Type B pancreatic cell (in vitro differentiated cells): ENCODE measurements at regions not wholly inside any gene's neighbourhood (a gene's known extent, or its start where the extent isn't known, plus 50 kb on each side); places are given as distances from the start of the nearest gene placed in this dataset.

ENCODE experiments used
- DNase-seq: peaks from one replicate; pipeline ENCODE4 v3.0.0; 2021; ENCODE audit warnings: mixed read lengths; ENCODE audit not compliant: unreplicated experiment; ENCODE audit errors: extremely low spot score
- H3K27ac Mint-ChIP-seq: 2 replicates; pipeline ENCODE4 v1.8.0; 2021; ENCODE audit warnings: mild to moderate bottlenecking, mixed read lengths
- H3K27me3 Mint-ChIP-seq: 2 replicates; pipeline ENCODE4 v1.8.0; 2021; ENCODE audit warnings: mixed read lengths
- H3K36me3 Mint-ChIP-seq: 2 replicates; pipeline ENCODE4 v1.8.0; 2021; ENCODE audit warnings: mixed read lengths
- H3K4me1 Mint-ChIP-seq: one replicate; pipeline ENCODE4 v1.8.0; 2021; ENCODE audit warnings: mixed read lengths; ENCODE audit not compliant: unreplicated experiment
- H3K4me3 Mint-ChIP-seq: 2 replicates; pipeline ENCODE4 v1.8.0; 2021; ENCODE audit warnings: mild to moderate bottlenecking, mixed read lengths
- H3K9me3 Mint-ChIP-seq: 2 replicates; pipeline ENCODE4 v1.8.0; 2021; ENCODE audit warnings: mixed read lengths
- CTCF ChIP-seq: fragments of 200-600 bp; sonication (generic); conservative IDR thresholded peaks from 2 replicates; pipeline ENCODE4 v1.5.0; 2021; ENCODE audit warnings: antibody characterized with exemption, mild to moderate bottlenecking

- Mint-ChIP-seq H3K27ac (no peak overlapping the region), H3K9me3 (no peaks in the 10 kb centered on the region), H3K4me1 (no peaks in the 10 kb centered on the region), H3K4me3 (no peak overlapping the region), H3K27me3 (no peaks in the 10 kb centered on the region), H3K36me3 (no peaks in the 10 kb centered on the region)
- TF ChIP-seq CTCF = no peak
- no peak for DNase-seq
Observed at GRCh38 chr1:168420177-168420576, 123.6 kb downstream of the XCL2 start.

DNA sequence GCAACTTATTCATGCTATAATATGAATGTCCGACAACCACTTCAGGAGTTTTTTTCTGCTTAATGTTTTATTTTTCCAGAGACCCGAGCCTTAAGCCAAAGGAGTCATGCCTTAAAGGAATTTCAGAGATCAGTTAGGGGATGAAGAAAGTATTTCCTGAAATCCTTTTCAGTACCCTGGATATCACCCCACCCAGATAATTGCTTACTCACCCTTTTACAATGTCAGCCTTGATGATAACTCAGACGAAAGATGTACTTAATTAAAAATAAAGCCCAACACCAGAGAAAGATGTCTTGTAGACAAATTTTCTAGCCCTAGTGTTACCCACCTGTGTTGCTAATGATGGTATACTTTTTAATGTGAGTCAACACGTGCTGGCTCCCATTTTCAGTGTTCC is 124.1 kb downstream of the XCL2 start:
- H3K36me3 Mint-ChIP-seq = no peaks in the 10 kb centered on the region
- H3K4me1 Mint-ChIP-seq = no peaks in the 10 kb centered on the region
- no peak for DNase-seq
- no peak for TF ChIP-seq CTCF
- H3K9me3 Mint-ChIP-seq = no peaks in the 10 kb centered on the region
- no peak overlapping the region for H3K4me3 Mint-ChIP-seq
- no peaks in the 10 kb centered on the region for H3K27me3 Mint-ChIP-seq
- H3K27ac Mint-ChIP-seq = no peak overlapping the region

- Mint-ChIP-seq H3K9me3 (no peaks in the 10 kb centered on the region), H3K36me3 (no peaks in the 10 kb centered on the region), H3K27ac (no peak overlapping the region), H3K4me3 (no peak overlapping the region), H3K4me1 (no peaks in the 10 kb centered on the region), H3K27me3 (no peaks in the 10 kb centered on the region)
- DNase-seq = no peak
- no peak for TF ChIP-seq CTCF
Observed at GRCh38 chr1:168416220-168416619, 127.6 kb downstream of the XCL2 start.

GRCh38 chr1:168414914-168415313 is 128.9 kb downstream of the XCL2 start:
- Mint-ChIP-seq H3K9me3 (no peaks in the 10 kb centered on the region), H3K4me1 (no peaks in the 10 kb centered on the region), H3K27me3 (no peaks in the 10 kb centered on the region), H3K4me3 (no peak overlapping the region), H3K27ac (no peak overlapping the region), H3K36me3 (no peaks in the 10 kb centered on the region)
- DNase-seq = no peak
- TF ChIP-seq CTCF = no peak

GRCh38 chr1:168410464-168410863 is 129.8 kb downstream of the TBX19 start:
- Mint-ChIP-seq H3K27ac (no peak overlapping the region), H3K27me3 (no peaks in the 10 kb centered on the region), H3K4me1 (no peaks in the 10 kb centered on the region), H3K9me3 (no peaks in the 10 kb centered on the region), H3K36me3 (no peaks in the 10 kb centered on the region), H3K4me3 (no peak overlapping the region)
- no peak for TF ChIP-seq CTCF
- no peak for DNase-seq

DNA sequence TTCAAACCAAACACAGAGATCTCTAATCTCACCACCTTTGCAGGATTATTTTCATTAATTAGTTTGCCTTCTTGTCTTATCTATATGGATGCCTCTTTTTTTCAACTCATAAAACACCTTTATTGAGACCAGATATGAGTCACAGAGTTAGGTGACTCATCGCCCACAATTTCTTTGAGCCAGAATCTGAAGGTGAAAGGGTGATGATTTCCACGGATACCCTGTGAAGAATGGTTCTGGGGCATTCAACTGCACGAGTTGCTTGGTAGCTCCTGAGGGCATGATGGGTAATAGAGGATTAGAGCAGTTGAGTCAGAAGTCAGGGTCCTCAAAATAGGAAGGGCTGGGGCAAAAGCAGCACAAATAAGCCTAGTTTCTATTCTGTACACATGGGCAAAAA is 128.2 kb downstream of the TBX19 start:
- Mint-ChIP-seq H3K4me1 (no peaks in the 10 kb centered on the region), H3K4me3 (no peak overlapping the region), H3K9me3 (no peaks in the 10 kb centered on the region), H3K27ac (peak overlapping the region; percentile 27), H3K36me3 (no peaks in the 10 kb centered on the region), H3K27me3 (no peaks in the 10 kb centered on the region)
- TF ChIP-seq CTCF = no peak
- no peak for DNase-seq
